Choroid plexus epithelial cell (primary cell): ENCODE measurements at regions not wholly inside any gene's neighbourhood (a gene's known extent, or its start where the extent isn't known, plus 50 kb on each side); places are given as distances from the start of the nearest gene placed in this dataset.
"Not testable (repeated sequence)": the region's sequence is repeated elsewhere in the genome, so short reads cannot be mapped to it uniquely, and the experiment has no call there.

Source experiments
- DNase-seq: peaks from one replicate; pipeline ENCODE4 v3.0.0-alpha.2; 2010; ENCODE audit warnings: low read depth
- H3K4me3 ChIP-seq: 2 replicates; pipeline ENCODE4 v1.5.1; 2011; ENCODE audit warnings: low read depth, mild to moderate bottlenecking, control low read depth, low read length, moderate library complexity
- CTCF ChIP-seq: conservative IDR thresholded peaks from 2 replicates; pipeline ENCODE4 v1.5.1; 2011; ENCODE audit warnings: low read depth, mild to moderate bottlenecking, control low read depth, inconsistent platforms, low read length, moderate library complexity

GRCh38 chr13:62173958-62174357, 758.3 kb upstream of the PCDH20 start:
- no peak overlapping the region for H3K4me3 ChIP-seq
- TF ChIP-seq CTCF: no peak
- DNase-seq: no peak

GRCh38 chr13:62171697-62172096, 756.0 kb upstream of the PCDH20 start:
- no peak for TF ChIP-seq CTCF
- no peak overlapping the region for H3K4me3 ChIP-seq
- peak; percentile 33 for DNase-seq

- H3K4me3 ChIP-seq: no peak overlapping the region
- DNase-seq: no peak
- TF ChIP-seq CTCF: no peak
Observed at GRCh38 chr13:62168891-62169290, 753.2 kb upstream of the PCDH20 start.

- H3K4me3 ChIP-seq: no peak overlapping the region
- DNase-seq: no peak
- TF ChIP-seq CTCF: no peak
Observed at GRCh38 chr13:62167650-62168172, 752.1 kb upstream of the PCDH20 start.

- DNase-seq: no peak
- H3K4me3 ChIP-seq: no peak overlapping the region
- TF ChIP-seq CTCF: no peak
Observed at GRCh38 chr13:62162860-62163259, 747.2 kb upstream of the PCDH20 start.

- no peak for TF ChIP-seq CTCF
- H3K4me3 ChIP-seq: no peak overlapping the region
- no peak for DNase-seq
Observed at GRCh38 chr13:62158520-62158919, 742.9 kb upstream of the PCDH20 start.

GRCh38 chr13:62151724-62152123, 736.1 kb upstream of the PCDH20 start:
- not testable (repeated sequence) for DNase-seq, H3K4me3 ChIP-seq
